HepG2 (cell line): ENCODE measurements at regions not wholly inside any gene's neighbourhood (a gene's known extent, or its start where the extent isn't known, plus 50 kb on each side); places are given as distances from the start of the nearest gene placed in this dataset.

Source experiments
- ATAC-seq: fragments of 200-7000 bp; cut with Tn5 transposase; 3 replicates; pipeline ENCODE4 v1.9.1; 2020; ENCODE audit warnings: mild to moderate bottlenecking, moderate library complexity
- BruUV-seq: library from RNA; stranded (reverse); fragments of 400-500 nt; replicated peaks from 2 replicates; lab custom pipeline; 2021; lab: Mats Ljungman, UMichigan
- CTCF ChIA-PET: fragments of 300-600 bp; formaldehyde crosslinking; extraction: SDS; loops from one replicate; lab custom pipeline; 2021; ENCODE audit warnings: low total read pairs, inconsistent platforms, low intra/inter-chr PET ratio; lab: Yijun Ruan, JAX
- POLR2A ChIA-PET: fragments of 350-600 bp; sonication (Branson Sonifier 250); formaldehyde crosslinking; loops from one replicate; lab custom pipeline; 2020; ENCODE audit warnings: antibody characterized with exemption, inconsistent platforms; lab: Yijun Ruan, JAX
- DNase-seq: peaks from one replicate; pipeline ENCODE4 v3.0.0-alpha.2; 2015; ENCODE audit warnings: low spot score
- FAIRE-seq: peaks from 3 replicates; lab custom pipeline; 2011; peaks lifted over from hg19 to GRCh38; lab: Jason Lieb, UNC
- H2AFZ ChIP-seq: one replicate; pipeline ENCODE4 v1.6.1; 2011; ENCODE audit warnings: low read length, inconsistent platforms
- H3K27ac ChIP-seq: fragments of 300-600 bp; 3 replicates; pipeline ENCODE4 v1.8.0; 2011; ENCODE audit warnings: mixed run types, mild to moderate bottlenecking, mixed read lengths, low read length, inconsistent platforms; ENCODE audit not compliant: insufficient read depth; ENCODE audit errors: extremely low read length
- H3K27me3 ChIP-seq, 2 experiments: fragments of 200-600 bp in 1 of 2; 2 replicates in 1 of 2; 3 replicates in 1 of 2; pipeline versions ENCODE4 v1.6.0 to v1.8.0; 2011; ENCODE audit warnings: low read length in 2 of 2, mild to moderate bottlenecking in 2 of 2, moderate library complexity in 2 of 2, inconsistent platforms in 1 of 2; ENCODE audit not compliant: insufficient read depth in 2 of 2, control insufficient read depth in 1 of 2
- H3K36me3 ChIP-seq, 2 experiments: fragments of 200-600 bp in 1 of 2; replicated peaks in 1 of 2; 2 replicates in 1 of 2; 3 replicates in 1 of 2; pipeline versions ENCODE4 v1.5.1 to v1.8.0; 2011; ENCODE audit warnings: low read length in 2 of 2, inconsistent platforms in 1 of 2; ENCODE audit not compliant: insufficient read depth in 2 of 2, control insufficient read depth in 1 of 2
- H3K4me1 ChIP-seq: 2 replicates; pipeline ENCODE4 v1.5.1; 2012; ENCODE audit warnings: low read length, inconsistent platforms; ENCODE audit not compliant: insufficient read depth
- H3K4me2 ChIP-seq: 2 replicates; pipeline ENCODE4 v1.6.0; 2011; ENCODE audit warnings: low read depth, low read length, inconsistent platforms
- H3K4me3 ChIP-seq, 3 experiments: fragments of 200-600 bp in 1 of 3; sonication (generic), shearing (Covaris generic) in 1 of 3; replicated peaks in 1 of 3; 2 replicates each; pipeline ENCODE4 v1.5.1; 2011 to 2016; ENCODE audit warnings: low read length in 3 of 3, inconsistent platforms in 2 of 3, low read depth in 2 of 3, mild to moderate bottlenecking in 2 of 3, control low read depth in 1 of 3, mixed read lengths in 1 of 3; ENCODE audit not compliant: insufficient read depth in 1 of 3
- H3K79me2 ChIP-seq: one replicate; pipeline ENCODE4 v1.6.1; 2011; ENCODE audit warnings: low read length, inconsistent platforms; ENCODE audit not compliant: insufficient read depth
- H3K9ac ChIP-seq: 2 replicates; pipeline ENCODE4 v1.6.0; 2011; ENCODE audit warnings: mild to moderate bottlenecking, low read depth, low read length, inconsistent platforms; ENCODE audit not compliant: insufficient read depth
- H3K9me3 ChIP-seq: 2 replicates; pipeline ENCODE4 v1.5.1; 2012; ENCODE audit warnings: mild to moderate bottlenecking, low read length
- H4K20me1 ChIP-seq: 2 replicates; pipeline ENCODE4 v1.6.0; 2011; ENCODE audit warnings: inconsistent platforms, mild to moderate bottlenecking, low read length, moderate library complexity; ENCODE audit not compliant: insufficient read depth
- ARNT2 ChIP-seq: sonication (generic); formaldehyde crosslinking; IDR thresholded peaks from 2 replicates; pipeline ENCODE4 v1.8.0; 2022; ENCODE audit warnings: mild to moderate bottlenecking, low read depth, missing genetic modification reagents, moderate library complexity
- CC2D1A ChIP-seq: sonication (generic); formaldehyde crosslinking; IDR thresholded peaks from 2 replicates; pipeline ENCODE4 v1.8.1; 2023; ENCODE audit warnings: mild to moderate bottlenecking, missing genetic modification reagents
- ERF ChIP-seq: IDR thresholded peaks from 2 replicates; pipeline ENCODE4 v1.6.1; 2018; ENCODE audit warnings: missing biosample characterization, missing genetic modification reagents
- EZH2 ChIP-seq: conservative IDR thresholded peaks from 2 replicates; pipeline ENCODE4 v1.6.1; 2012; ENCODE audit warnings: mild to moderate bottlenecking, low read depth, low read length, moderate library complexity
- FOXM1 ChIP-seq: sonication (generic); formaldehyde crosslinking; IDR thresholded peaks from 2 replicates; pipeline ENCODE4 v1.5.0; 2020; ENCODE audit warnings: missing genetic modification reagents
- GTF3A ChIP-seq: sonication (generic); formaldehyde crosslinking; conservative IDR thresholded peaks from 2 replicates; pipeline ENCODE4 v1.4.0; 2020; ENCODE audit warnings: mild to moderate bottlenecking, missing genetic modification reagents
- HNF4G ChIP-seq, 2 experiments: sonication (generic) in 1 of 2; formaldehyde crosslinking in 1 of 2; IDR thresholded peaks; 2 replicates each; pipeline versions ENCODE4 v1.4.0 to v1.6.1; 2011 to 2020; ENCODE audit warnings: borderline replicate concordance in 2 of 2, low read depth in 2 of 2, mild to moderate bottlenecking in 2 of 2, low read length in 1 of 2, missing genetic modification reagents in 1 of 2, moderate library complexity in 1 of 2
- KLF12 ChIP-seq: sonication (generic); formaldehyde crosslinking; IDR thresholded peaks from 2 replicates; pipeline ENCODE4 v1.4.0; 2020; ENCODE audit warnings: missing genetic modification reagents, borderline replicate concordance
- MTA3 ChIP-seq: sonication (generic); formaldehyde crosslinking; IDR thresholded peaks from 2 replicates; pipeline ENCODE4 v1.4.0; 2020; ENCODE audit warnings: missing genetic modification reagents
- NR2F1 ChIP-seq, 2 experiments: fragments of 450-650 bp in 1 of 2; formaldehyde crosslinking in 1 of 2; IDR thresholded peaks; 2 replicates each; pipeline versions ENCODE4 v1.5.0 to v1.6.1; 2016 to 2020; ENCODE audit warnings: mild to moderate bottlenecking in 1 of 2, missing compliant biosample characterization in 1 of 2, missing genetic modification reagents in 1 of 2, moderate library complexity in 1 of 2
- NR2F2 ChIP-seq: IDR thresholded peaks from 2 replicates; pipeline ENCODE4 v1.6.1; 2012; ENCODE audit warnings: low read depth, inconsistent platforms, borderline replicate concordance
- REPIN1 ChIP-seq: sonication (generic); formaldehyde crosslinking; IDR thresholded peaks from 2 replicates; pipeline ENCODE4 v1.8.0; 2022; ENCODE audit warnings: missing genetic modification reagents, low read depth, mild to moderate bottlenecking, borderline replicate concordance
- SIN3B ChIP-seq: fragments of 150-350 bp; IDR thresholded peaks from 2 replicates; pipeline ENCODE4 v1.6.1; 2014; ENCODE audit warnings: low read length
- SMAD3 ChIP-seq: sonication (generic); formaldehyde crosslinking; IDR thresholded peaks from 2 replicates; pipeline ENCODE4 v1.4.0; 2020; ENCODE audit warnings: missing genetic modification reagents
- ZNF180 ChIP-seq: sonication (generic); formaldehyde crosslinking; IDR thresholded peaks from 2 replicates; pipeline ENCODE4 v1.4.0; 2020; ENCODE audit warnings: low read depth, missing genetic modification reagents, borderline replicate concordance
- ZNF24 ChIP-seq: fragments of 450-650 bp; IDR thresholded peaks from 2 replicates; pipeline ENCODE4 v1.6.1; 2017; ENCODE audit warnings: antibody characterized with exemption, mild to moderate bottlenecking
- ZNF292 ChIP-seq: sonication (generic); formaldehyde crosslinking; IDR thresholded peaks from 2 replicates; pipeline ENCODE4 v1.8.1; 2022; ENCODE audit warnings: mild to moderate bottlenecking, low read depth, missing genetic modification reagents, borderline replicate concordance
- WGBS: methylation state at CpG from one replicate; pipeline ENCODE4 v1.1.6; 2017; ENCODE audit warnings: low lambda C conversion rate; 5-methylcytosine and 5-hydroxymethylcytosine counted together
- in situ Hi-C: cut with HindIII; loops from 2 replicates; pipeline ENCODE4 v1.10.0; 2017; ENCODE audit warnings: low pct_unique_long_range_greater_than_20kb; ENCODE audit not compliant: extremely low pct_ligation_motif_present
- intact Hi-C: fragments of 100-400 bp; cut with micrococcal nuclease; formaldehyde crosslinking; loops from one replicate; pipeline ENCODE4 v1.10.0; 2022; ENCODE audit not compliant: unreplicated experiment

GRCh38 chr1:163427279-163427678 lies 105.5 kb downstream of the NUF2 start:
- no peaks in the 10 kb centered on the region for H3K9me3 ChIP-seq
- no peaks in the 10 kb centered on the region for H3K79me2 ChIP-seq
- H3K4me3 ChIP-seq, result no peak overlapping the region
- no peak for ATAC-seq
- intact Hi-C loops (no loop called here), in situ Hi-C loops (no loop called here)
- no peak overlapping the region for H3K9ac ChIP-seq
- H2AFZ ChIP-seq, result no peak overlapping the region
- no peak for FAIRE-seq
- TF ChIP-seq NR2F1 (CRISPR knock-in tag; IDR thresholded peaks at IDR 0.05) (no peak), ZNF180 (no peak), NR2F2 (no peak), ERF (CRISPR knock-in tag) (no peak), SIN3B (no peak), ZNF24 (no peak), SMAD3 (CRISPR knock-in tag) (no peak), ARNT2 (CRISPR knock-in tag) (no peak), GTF3A (CRISPR knock-in tag) (no peak), ZNF292 (no peak), REPIN1 (CRISPR knock-in tag) (no peak), HNF4G (IDR thresholded peaks at IDR 0.05; ENCODE audit: borderline replicate concordance, low read depth, low read length) (no peak), HNF4G (CRISPR knock-in tag; IDR thresholded peaks at IDR 0.05; ENCODE audit: borderline replicate concordance, low read depth) (no peak), CC2D1A (CRISPR knock-in tag) (no peak), FOXM1 (CRISPR knock-in tag) (no peak), KLF12 (CRISPR knock-in tag) (no peak), EZH2 (no peak), MTA3 (CRISPR knock-in tag) (no peak)
- no peak overlapping the region for H3K4me2 ChIP-seq
- 0% methylated on average over 3 of the region's 3 CpGs for WGBS
- no TSS peak for BruUV-seq
- DNase-seq, result no peak
- POLR2A ChIA-PET, result no interaction called here
- H3K36me3 ChIP-seq, result no peaks in the 10 kb centered on the region
- CTCF ChIA-PET, result no interaction called here
- no peaks in the 10 kb centered on the region for H3K27me3 ChIP-seq
- no peaks in the 10 kb centered on the region for H4K20me1 ChIP-seq
- H3K27ac ChIP-seq, result no peak overlapping the region
- H3K4me1 ChIP-seq, result no peaks in the 10 kb centered on the region
